WTC11 (cell line): ENCODE measurements at regions not wholly inside any gene's neighbourhood (a gene's known extent, or its start where the extent isn't known, plus 50 kb on each side); places are given as distances from the start of the nearest gene placed in this dataset.

Experiments used
- ATAC-seq: fragments of 200-7000 bp; cut with Tn5 transposase; 2 replicates; pipeline ENCODE4 v1.10.0; 2021; ENCODE audit warnings: mild to moderate bottlenecking, moderate library complexity
- CTCF ChIA-PET: fragments of 300-600 bp; sonication (Branson Sonifier 250); formaldehyde crosslinking; loops from one replicate; lab custom pipeline; 2021; ENCODE audit warnings: antibody characterized with exemption; lab: Charles Lee
- POLR2A ChIA-PET: fragments of 350-600 bp; sonication (Branson Sonifier 250); formaldehyde crosslinking; loops from one replicate; lab custom pipeline; 2021; ENCODE audit warnings: antibody characterized with exemption; lab: Charles Lee
- DNase-seq: peaks from one replicate; pipeline ENCODE4 v3.0.0; 2021; ENCODE audit warnings: low spot score
- H3K27ac Mint-ChIP-seq: 2 replicates; pipeline ENCODE4 v1.8.0; 2021; ENCODE audit warnings: mixed read lengths
- H3K27me3 Mint-ChIP-seq: 2 replicates; pipeline ENCODE4 v1.8.0; 2021; ENCODE audit warnings: low read depth, mild to moderate bottlenecking, moderate library complexity, mixed read lengths
- H3K36me3 Mint-ChIP-seq: 2 replicates; pipeline ENCODE4 v1.8.0; 2021; ENCODE audit warnings: mixed read lengths
- H3K4me1 Mint-ChIP-seq: 2 replicates; pipeline ENCODE4 v1.8.0; 2022; ENCODE audit warnings: mixed read lengths
- H3K4me3 Mint-ChIP-seq: 2 replicates; pipeline ENCODE4 v1.8.0; 2021; ENCODE audit warnings: mild to moderate bottlenecking, moderate library complexity, mixed read lengths
- H3K9me3 Mint-ChIP-seq: 2 replicates; pipeline ENCODE4 v1.8.0; 2021; ENCODE audit warnings: mixed read lengths
- JAZF1 ChIP-seq: fragments of 250-450 bp; sonication (Bioruptor Pico); IDR thresholded peaks from 2 replicates; pipeline ENCODE4 v1.9.0; 2021; ENCODE audit warnings: moderate library complexity, mild to moderate bottlenecking, inconsistent platforms
- MXD4 ChIP-seq: fragments of 250-450 bp; sonication (Bioruptor Pico); IDR thresholded peaks from 2 replicates; pipeline ENCODE4 v1.8.0; 2021; ENCODE audit warnings: mild to moderate bottlenecking, moderate library complexity, borderline replicate concordance
- MYBL2 ChIP-seq: sonication (generic); formaldehyde crosslinking; IDR thresholded peaks from 2 replicates; pipeline ENCODE4 v1.8.1; 2023; ENCODE audit warnings: mild to moderate bottlenecking, moderate library complexity, missing genetic modification reagents
- NFYB ChIP-seq: sonication (generic); formaldehyde crosslinking; conservative IDR thresholded peaks from 2 replicates; pipeline ENCODE4 v1.8.0; 2022; ENCODE audit warnings: low read depth, missing genetic modification reagents
- NR3C1 ChIP-seq: sonication (generic); formaldehyde crosslinking; conservative IDR thresholded peaks from 2 replicates; pipeline ENCODE4 v1.8.1; 2023; ENCODE audit warnings: low read depth, mild to moderate bottlenecking, missing genetic modification reagents
- PRRX2 ChIP-seq: fragments of 250-450 bp; sonication (Bioruptor Pico); IDR thresholded peaks from 2 replicates; pipeline ENCODE4 v1.8.0; 2021; ENCODE audit warnings: mild to moderate bottlenecking
- TEAD1 ChIP-seq: sonication (generic); formaldehyde crosslinking; IDR thresholded peaks from 2 replicates; pipeline ENCODE4 v1.8.0; 2022; ENCODE audit warnings: mild to moderate bottlenecking, missing genetic modification reagents
- TP53 ChIP-seq: sonication (generic); formaldehyde crosslinking; IDR thresholded peaks from 2 replicates; pipeline ENCODE4 v1.8.1; 2023; ENCODE audit warnings: mild to moderate bottlenecking, missing genetic modification reagents
- TF ChIP-seq, protein P1 (sequence below): sonication (generic); formaldehyde crosslinking; IDR thresholded peaks from 2 replicates; pipeline ENCODE4 v1.8.0; 2023; ENCODE audit warnings: missing genetic modification reagents
- TF ChIP-seq, protein P2 (sequence below): fragments of 200-600 bp; IDR thresholded peaks from 2 replicates; pipeline ENCODE4 v1.8.0; 2022; ENCODE audit warnings: antibody characterized with exemption
- TF ChIP-seq, protein P3 (sequence below): sonication (generic); formaldehyde crosslinking; IDR thresholded peaks from 2 replicates; pipeline ENCODE4 v1.8.1; 2023; ENCODE audit warnings: mild to moderate bottlenecking, missing genetic modification reagents, borderline replicate concordance
- TF ChIP-seq, protein P4 (sequence below): sonication (generic); formaldehyde crosslinking; IDR thresholded peaks from 2 replicates; pipeline ENCODE4 v1.8.1; 2023; ENCODE audit warnings: mild to moderate bottlenecking, missing genetic modification reagents
- TF ChIP-seq, protein P5 (sequence below): sonication (generic); formaldehyde crosslinking; IDR thresholded peaks from 2 replicates; pipeline ENCODE4 v1.8.1; 2023; ENCODE audit warnings: mild to moderate bottlenecking, missing genetic modification reagents, moderate library complexity
- TF ChIP-seq, protein P6 (sequence below): sonication (generic); formaldehyde crosslinking; IDR thresholded peaks from 2 replicates; pipeline ENCODE4 v1.8.1; 2023; ENCODE audit warnings: mild to moderate bottlenecking, moderate library complexity, missing genetic modification reagents
- TF ChIP-seq, protein P7 (sequence below): fragments of 250-450 bp; sonication (Bioruptor Pico); IDR thresholded peaks from 2 replicates; pipeline ENCODE4 v2.1.2; 2022; ENCODE audit warnings: mild to moderate bottlenecking, moderate library complexity
- TF ChIP-seq, protein P8 (sequence below): sonication (generic); formaldehyde crosslinking; IDR thresholded peaks from 2 replicates; pipeline ENCODE4 v1.8.1; 2023; ENCODE audit warnings: mild to moderate bottlenecking, missing genetic modification reagents

DNA sequence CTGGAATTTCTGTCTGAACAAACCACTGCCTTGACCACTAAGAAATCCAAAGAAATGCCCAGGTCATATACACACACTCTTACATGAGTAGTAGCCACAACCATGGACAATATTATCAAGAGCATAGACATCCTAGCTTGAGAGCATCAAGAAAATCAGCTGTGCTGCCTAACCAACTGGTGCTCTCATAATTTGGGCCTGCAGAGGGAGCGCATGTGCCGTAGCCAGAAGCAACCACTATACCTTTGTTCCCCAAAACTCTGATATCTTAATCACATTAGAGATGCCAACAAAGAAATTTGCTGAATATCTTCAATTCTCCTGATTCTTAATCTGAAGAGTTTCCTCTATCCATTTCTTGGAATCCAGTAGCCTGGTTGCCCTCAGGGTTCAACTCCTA lies 163.6 kb downstream of the ZNF674 start:
- POLR2A ChIA-PET: interaction anchor here (0.5 kb wide), 1 partner anchor 863 kb away, joined by 3 read pairs; no protein-coding TSS in a partner anchor
- Mint-ChIP-seq H3K9me3 (peaks cover 16% of the 10 kb centered on the region), H3K4me3 (no peak overlapping the region), H3K36me3 (0 out of 2 replicates have a peak, but pooled peaks cover 3% of the 10 kb centered on the region), H3K4me1 (no peaks in the 10 kb centered on the region), H3K27ac (no peak overlapping the region), H3K27me3 (no peaks in the 10 kb centered on the region)
- CTCF ChIA-PET: interaction anchor here (1.0 kb wide), 2 partner anchors 27 to 297 kb away, joined by 4 to 15 read pairs; no protein-coding TSS in a partner anchor
- ATAC-seq (peak; percentile 64; the same call in 1 of the 2 replicates), DNase-seq (peak; percentile 30)
- TF ChIP-seq, protein P1, sequence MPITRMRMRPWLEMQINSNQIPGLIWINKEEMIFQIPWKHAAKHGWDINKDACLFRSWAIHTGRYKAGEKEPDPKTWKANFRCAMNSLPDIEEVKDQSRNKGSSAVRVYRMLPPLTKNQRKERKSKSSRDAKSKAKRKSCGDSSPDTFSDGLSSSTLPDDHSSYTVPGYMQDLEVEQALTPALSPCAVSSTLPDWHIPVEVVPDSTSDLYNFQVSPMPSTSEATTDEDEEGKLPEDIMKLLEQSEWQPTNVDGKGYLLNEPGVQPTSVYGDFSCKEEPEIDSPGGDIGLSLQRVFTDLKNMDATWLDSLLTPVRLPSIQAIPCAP (CRISPR knock-in tag): no peak
- TF ChIP-seq MXD4 (CRISPR knock-in tag) (no peak), NFYB (CRISPR knock-in tag) (no peak)
- TF ChIP-seq, protein P2, sequence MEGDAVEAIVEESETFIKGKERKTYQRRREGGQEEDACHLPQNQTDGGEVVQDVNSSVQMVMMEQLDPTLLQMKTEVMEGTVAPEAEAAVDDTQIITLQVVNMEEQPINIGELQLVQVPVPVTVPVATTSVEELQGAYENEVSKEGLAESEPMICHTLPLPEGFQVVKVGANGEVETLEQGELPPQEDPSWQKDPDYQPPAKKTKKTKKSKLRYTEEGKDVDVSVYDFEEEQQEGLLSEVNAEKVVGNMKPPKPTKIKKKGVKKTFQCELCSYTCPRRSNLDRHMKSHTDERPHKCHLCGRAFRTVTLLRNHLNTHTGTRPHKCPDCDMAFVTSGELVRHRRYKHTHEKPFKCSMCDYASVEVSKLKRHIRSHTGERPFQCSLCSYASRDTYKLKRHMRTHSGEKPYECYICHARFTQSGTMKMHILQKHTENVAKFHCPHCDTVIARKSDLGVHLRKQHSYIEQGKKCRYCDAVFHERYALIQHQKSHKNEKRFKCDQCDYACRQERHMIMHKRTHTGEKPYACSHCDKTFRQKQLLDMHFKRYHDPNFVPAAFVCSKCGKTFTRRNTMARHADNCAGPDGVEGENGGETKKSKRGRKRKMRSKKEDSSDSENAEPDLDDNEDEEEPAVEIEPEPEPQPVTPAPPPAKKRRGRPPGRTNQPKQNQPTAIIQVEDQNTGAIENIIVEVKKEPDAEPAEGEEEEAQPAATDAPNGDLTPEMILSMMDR: 0 out of 2 replicates have a peak, but pooled peaks have one; percentile 26

DNA sequence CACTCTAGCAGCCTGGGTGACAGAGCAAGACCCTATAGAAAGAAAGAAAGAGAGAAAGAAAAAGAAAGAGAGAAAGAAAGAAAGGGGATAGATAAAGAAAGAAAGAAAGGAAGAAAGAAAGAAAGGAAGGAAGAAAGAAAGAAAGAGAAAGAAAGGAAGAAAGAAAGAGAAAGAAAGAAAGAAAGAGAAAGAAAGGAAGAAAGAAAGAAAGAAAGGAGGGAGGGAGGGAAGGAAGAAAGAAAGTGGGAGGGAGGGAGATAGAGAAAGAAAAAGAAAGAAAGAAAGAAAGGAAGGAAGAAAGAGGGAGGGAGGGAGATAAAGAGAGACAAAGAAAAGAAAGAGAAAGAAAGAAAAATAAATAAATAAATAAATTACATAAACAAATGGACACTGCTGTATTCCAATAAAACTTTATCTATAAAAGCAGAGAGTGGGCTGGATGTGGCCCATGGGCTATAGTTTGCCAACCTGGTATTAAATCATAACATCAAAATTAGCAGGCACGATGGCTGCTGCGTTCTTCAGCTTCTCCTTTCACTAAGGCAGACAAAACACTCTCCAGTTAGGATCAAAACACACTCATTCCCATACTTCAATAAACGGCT lies 165.0 kb downstream of the ZNF674 start:
- H3K27me3 Mint-ChIP-seq: no peaks in the 10 kb centered on the region
- 0 out of 2 replicates have a peak, but pooled peaks cover 3% of the 10 kb centered on the region for H3K36me3 Mint-ChIP-seq
- ATAC-seq (no peak), DNase-seq (no peak)
- H3K9me3 Mint-ChIP-seq: peaks cover 9% of the 10 kb centered on the region; the same call in 1 of the 2 replicates
- no peak overlapping the region for H3K4me3 Mint-ChIP-seq
- ChIA-PET CTCF (no interaction called here), POLR2A (no interaction called here)
- no peak overlapping the region for H3K27ac Mint-ChIP-seq
- peaks cover 12% of the 10 kb centered on the region for H3K4me1 Mint-ChIP-seq
- TF ChIP-seq, protein P3, sequence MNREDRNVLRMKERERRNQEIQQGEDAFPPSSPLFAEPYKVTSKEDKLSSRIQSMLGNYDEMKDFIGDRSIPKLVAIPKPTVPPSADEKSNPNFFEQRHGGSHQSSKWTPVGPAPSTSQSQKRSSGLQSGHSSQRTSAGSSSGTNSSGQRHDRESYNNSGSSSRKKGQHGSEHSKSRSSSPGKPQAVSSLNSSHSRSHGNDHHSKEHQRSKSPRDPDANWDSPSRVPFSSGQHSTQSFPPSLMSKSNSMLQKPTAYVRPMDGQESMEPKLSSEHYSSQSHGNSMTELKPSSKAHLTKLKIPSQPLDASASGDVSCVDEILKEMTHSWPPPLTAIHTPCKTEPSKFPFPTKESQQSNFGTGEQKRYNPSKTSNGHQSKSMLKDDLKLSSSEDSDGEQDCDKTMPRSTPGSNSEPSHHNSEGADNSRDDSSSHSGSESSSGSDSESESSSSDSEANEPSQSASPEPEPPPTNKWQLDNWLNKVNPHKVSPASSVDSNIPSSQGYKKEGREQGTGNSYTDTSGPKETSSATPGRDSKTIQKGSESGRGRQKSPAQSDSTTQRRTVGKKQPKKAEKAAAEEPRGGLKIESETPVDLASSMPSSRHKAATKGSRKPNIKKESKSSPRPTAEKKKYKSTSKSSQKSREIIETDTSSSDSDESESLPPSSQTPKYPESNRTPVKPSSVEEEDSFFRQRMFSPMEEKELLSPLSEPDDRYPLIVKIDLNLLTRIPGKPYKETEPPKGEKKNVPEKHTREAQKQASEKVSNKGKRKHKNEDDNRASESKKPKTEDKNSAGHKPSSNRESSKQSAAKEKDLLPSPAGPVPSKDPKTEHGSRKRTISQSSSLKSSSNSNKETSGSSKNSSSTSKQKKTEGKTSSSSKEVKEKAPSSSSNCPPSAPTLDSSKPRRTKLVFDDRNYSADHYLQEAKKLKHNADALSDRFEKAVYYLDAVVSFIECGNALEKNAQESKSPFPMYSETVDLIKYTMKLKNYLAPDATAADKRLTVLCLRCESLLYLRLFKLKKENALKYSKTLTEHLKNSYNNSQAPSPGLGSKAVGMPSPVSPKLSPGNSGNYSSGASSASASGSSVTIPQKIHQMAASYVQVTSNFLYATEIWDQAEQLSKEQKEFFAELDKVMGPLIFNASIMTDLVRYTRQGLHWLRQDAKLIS (CRISPR knock-in tag): no peak
- TF ChIP-seq TP53 (CRISPR knock-in tag) (no peak), NR3C1 (no peak), MYBL2 (CRISPR knock-in tag) (no peak), PRRX2 (CRISPR knock-in tag) (no peak), TEAD1 (CRISPR knock-in tag) (no peak), JAZF1 (CRISPR knock-in tag) (no peak)
- TF ChIP-seq, protein P1 (CRISPR knock-in tag): no peak
- TF ChIP-seq, protein P4, sequence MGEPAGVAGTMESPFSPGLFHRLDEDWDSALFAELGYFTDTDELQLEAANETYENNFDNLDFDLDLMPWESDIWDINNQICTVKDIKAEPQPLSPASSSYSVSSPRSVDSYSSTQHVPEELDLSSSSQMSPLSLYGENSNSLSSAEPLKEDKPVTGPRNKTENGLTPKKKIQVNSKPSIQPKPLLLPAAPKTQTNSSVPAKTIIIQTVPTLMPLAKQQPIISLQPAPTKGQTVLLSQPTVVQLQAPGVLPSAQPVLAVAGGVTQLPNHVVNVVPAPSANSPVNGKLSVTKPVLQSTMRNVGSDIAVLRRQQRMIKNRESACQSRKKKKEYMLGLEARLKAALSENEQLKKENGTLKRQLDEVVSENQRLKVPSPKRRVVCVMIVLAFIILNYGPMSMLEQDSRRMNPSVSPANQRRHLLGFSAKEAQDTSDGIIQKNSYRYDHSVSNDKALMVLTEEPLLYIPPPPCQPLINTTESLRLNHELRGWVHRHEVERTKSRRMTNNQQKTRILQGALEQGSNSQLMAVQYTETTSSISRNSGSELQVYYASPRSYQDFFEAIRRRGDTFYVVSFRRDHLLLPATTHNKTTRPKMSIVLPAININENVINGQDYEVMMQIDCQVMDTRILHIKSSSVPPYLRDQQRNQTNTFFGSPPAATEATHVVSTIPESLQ (CRISPR knock-in tag): no peak
- TF ChIP-seq, protein P5, sequence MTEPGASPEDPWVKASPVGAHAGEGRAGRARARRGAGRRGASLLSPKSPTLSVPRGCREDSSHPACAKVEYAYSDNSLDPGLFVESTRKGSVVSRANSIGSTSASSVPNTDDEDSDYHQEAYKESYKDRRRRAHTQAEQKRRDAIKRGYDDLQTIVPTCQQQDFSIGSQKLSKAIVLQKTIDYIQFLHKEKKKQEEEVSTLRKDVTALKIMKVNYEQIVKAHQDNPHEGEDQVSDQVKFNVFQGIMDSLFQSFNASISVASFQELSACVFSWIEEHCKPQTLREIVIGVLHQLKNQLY (CRISPR knock-in tag): no peak
- TF ChIP-seq, protein P6, sequence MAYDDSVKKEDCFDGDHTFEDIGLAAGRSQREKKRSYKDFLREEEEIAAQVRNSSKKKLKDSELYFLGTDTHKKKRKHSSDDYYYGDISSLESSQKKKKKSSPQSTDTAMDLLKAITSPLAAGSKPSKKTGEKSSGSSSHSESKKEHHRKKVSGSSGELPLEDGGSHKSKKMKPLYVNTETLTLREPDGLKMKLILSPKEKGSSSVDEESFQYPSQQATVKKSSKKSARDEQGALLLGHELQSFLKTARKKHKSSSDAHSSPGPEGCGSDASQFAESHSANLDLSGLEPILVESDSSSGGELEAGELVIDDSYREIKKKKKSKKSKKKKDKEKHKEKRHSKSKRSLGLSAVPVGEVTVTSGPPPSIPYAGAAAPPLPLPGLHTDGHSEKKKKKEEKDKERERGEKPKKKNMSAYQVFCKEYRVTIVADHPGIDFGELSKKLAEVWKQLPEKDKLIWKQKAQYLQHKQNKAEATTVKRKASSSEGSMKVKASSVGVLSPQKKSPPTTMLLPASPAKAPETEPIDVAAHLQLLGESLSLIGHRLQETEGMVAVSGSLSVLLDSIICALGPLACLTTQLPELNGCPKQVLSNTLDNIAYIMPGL (CRISPR knock-in tag): no peak
- TF ChIP-seq, protein P7, sequence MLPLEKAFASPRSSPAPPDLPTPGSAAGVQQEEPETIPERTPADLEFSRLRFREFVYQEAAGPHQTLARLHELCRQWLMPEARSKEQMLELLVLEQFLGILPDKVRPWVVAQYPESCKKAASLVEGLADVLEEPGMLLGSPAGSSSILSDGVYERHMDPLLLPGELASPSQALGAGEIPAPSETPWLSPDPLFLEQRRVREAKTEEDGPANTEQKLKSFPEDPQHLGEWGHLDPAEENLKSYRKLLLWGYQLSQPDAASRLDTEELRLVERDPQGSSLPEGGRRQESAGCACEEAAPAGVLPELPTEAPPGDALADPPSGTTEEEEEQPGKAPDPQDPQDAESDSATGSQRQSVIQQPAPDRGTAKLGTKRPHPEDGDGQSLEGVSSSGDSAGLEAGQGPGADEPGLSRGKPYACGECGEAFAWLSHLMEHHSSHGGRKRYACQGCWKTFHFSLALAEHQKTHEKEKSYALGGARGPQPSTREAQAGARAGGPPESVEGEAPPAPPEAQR (CRISPR knock-in tag): no peak
- TF ChIP-seq, protein P8, sequence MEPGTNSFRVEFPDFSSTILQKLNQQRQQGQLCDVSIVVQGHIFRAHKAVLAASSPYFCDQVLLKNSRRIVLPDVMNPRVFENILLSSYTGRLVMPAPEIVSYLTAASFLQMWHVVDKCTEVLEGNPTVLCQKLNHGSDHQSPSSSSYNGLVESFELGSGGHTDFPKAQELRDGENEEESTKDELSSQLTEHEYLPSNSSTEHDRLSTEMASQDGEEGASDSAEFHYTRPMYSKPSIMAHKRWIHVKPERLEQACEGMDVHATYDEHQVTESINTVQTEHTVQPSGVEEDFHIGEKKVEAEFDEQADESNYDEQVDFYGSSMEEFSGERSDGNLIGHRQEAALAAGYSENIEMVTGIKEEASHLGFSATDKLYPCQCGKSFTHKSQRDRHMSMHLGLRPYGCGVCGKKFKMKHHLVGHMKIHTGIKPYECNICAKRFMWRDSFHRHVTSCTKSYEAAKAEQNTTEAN: no peak
